ENCODE measurements at regions not wholly inside any gene's neighbourhood (a gene's known extent, or its start where the extent isn't known, plus 50 kb on each side); places are given as distances from the start of the nearest gene placed in this dataset.
"Not testable (repeated sequence)": the region's sequence is repeated elsewhere in the genome, so short reads cannot be mapped to it uniquely, and the experiment has no call there.

DNA sequence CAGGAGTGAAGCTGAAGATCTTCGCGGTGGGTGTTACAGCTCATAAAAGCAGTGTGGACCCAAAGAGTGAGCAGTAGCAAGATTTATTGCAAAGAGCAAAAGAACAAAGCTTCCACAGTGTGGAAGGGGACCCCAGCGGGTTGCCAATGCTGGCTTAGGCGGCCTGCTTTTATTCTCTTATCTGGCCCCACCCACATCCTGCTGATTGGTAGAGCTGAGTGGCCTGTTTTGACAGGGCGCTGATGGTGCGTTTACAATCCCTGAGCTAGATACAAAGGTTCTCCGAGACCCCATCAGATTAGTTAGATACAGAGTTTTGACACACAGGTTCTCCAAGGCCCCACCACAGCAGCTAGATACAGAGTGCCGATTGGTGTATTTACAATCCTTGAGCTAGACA lies 875.0 kb downstream of the LRFN5 start:
- TF ChIP-seq NFYB (CRISPR knock-in tag; IDR thresholded peaks at IDR 0.05) = peak; percentile 51; the same call in 1 of the 2 replicates
- BruUV-seq (replicated peaks); ATAC-seq; POLR2A ChIA-PET; H3K4me2 ChIP-seq (ENCODE audit: low read depth, low read length); intact Hi-C loops (cut with micrococcal nuclease; ENCODE audit: unreplicated experiment); H2AFZ ChIP-seq (ENCODE audit: low read length); H3K79me2 ChIP-seq (ENCODE audit: insufficient read depth, low read length); in situ Hi-C loops (cut with HindIII; ENCODE audit: extremely low pct_ligation_motif_present, low pct_unique_long_range_greater_than_20kb); H3K9ac ChIP-seq (ENCODE audit: insufficient read depth, low read depth, low read length); H3K4me3 ChIP-seq (replicated peaks in 1 of 3; ENCODE audit: insufficient read depth in 1 of 3, low read depth in 2 of 3, low read length in 3 of 3); FAIRE-seq; CTCF ChIA-PET (ENCODE audit: low intra/inter-chr PET ratio, low total read pairs); H3K27ac ChIP-seq (ENCODE audit: extremely low read length, insufficient read depth, low read length); H4K20me1 ChIP-seq (ENCODE audit: insufficient read depth, low read length); H3K36me3 ChIP-seq (replicated peaks in 1 of 2; ENCODE audit: control insufficient read depth in 1 of 2, insufficient read depth in 2 of 2, low read length in 2 of 2); H3K4me1 ChIP-seq (ENCODE audit: insufficient read depth, low read length); DNase-seq (ENCODE audit: low spot score); H3K27me3 ChIP-seq (ENCODE audit: control insufficient read depth in 1 of 2, insufficient read depth in 2 of 2, low read length in 2 of 2): not testable (repeated sequence)
- peaks cover 94% of the 10 kb centered on the region for H3K9me3 ChIP-seq (ENCODE audit: low read length)
- WGBS (ENCODE audit: low lambda C conversion rate) = 28% methylated on average over 8 of the region's 8 CpGs

GRCh38 chr14:42480255-42480654 lies 873.6 kb downstream of the LRFN5 start:
- CTCF ChIA-PET (ENCODE audit: low intra/inter-chr PET ratio, low total read pairs) = no interaction called here
- FAIRE-seq = no peak
- intact Hi-C loops (cut with micrococcal nuclease; ENCODE audit: unreplicated experiment) = no loop called here

More at GRCh38 chr14:42480255-42480654, 873.6 kb downstream of the LRFN5 start:
- WGBS (ENCODE audit: low lambda C conversion rate) = 28% methylated on average over 1 of the region's 1 CpG
- DNase-seq (ENCODE audit: low spot score) (no peak), ATAC-seq (no peak)
- H3K9ac ChIP-seq (ENCODE audit: insufficient read depth, low read depth, low read length) = no peak overlapping the region
- H3K27me3 ChIP-seq (ENCODE audit: control insufficient read depth in 1 of 2, insufficient read depth in 2 of 2, low read length in 2 of 2) = no peaks in the 10 kb centered on the region
- H3K4me2 ChIP-seq (ENCODE audit: low read depth, low read length) = no peak overlapping the region
- in situ Hi-C loops (cut with HindIII; ENCODE audit: extremely low pct_ligation_motif_present, low pct_unique_long_range_greater_than_20kb) = no loop called here
- TF ChIP-seq, protein P1, sequence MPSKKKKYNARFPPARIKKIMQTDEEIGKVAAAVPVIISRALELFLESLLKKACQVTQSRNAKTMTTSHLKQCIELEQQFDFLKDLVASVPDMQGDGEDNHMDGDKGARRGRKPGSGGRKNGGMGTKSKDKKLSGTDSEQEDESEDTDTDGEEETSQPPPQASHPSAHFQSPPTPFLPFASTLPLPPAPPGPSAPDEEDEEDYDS (CRISPR knock-in tag; IDR thresholded peaks at IDR 0.05) = no peak
- TF ChIP-seq CREB1 (IDR thresholded peaks at IDR 0.05) (no peak), CREB1 (CRISPR knock-in tag; IDR thresholded peaks at IDR 0.05) (no peak)
- no peak overlapping the region for H3K27ac ChIP-seq (ENCODE audit: extremely low read length, insufficient read depth, low read length)
- H3K4me3 ChIP-seq (replicated peaks in 1 of 3; ENCODE audit: insufficient read depth in 1 of 3, low read depth in 2 of 3, low read length in 3 of 3) = no peak overlapping the region
- H3K9me3 ChIP-seq (ENCODE audit: low read length) = peaks cover 89% of the 10 kb centered on the region
- H2AFZ ChIP-seq (ENCODE audit: low read length) = no peak overlapping the region
- POLR2A ChIA-PET = no interaction called here
- no peaks in the 10 kb centered on the region for H4K20me1 ChIP-seq (ENCODE audit: insufficient read depth, low read length)
- no peaks in the 10 kb centered on the region for H3K36me3 ChIP-seq (replicated peaks in 1 of 2; ENCODE audit: control insufficient read depth in 1 of 2, insufficient read depth in 2 of 2, low read length in 2 of 2)
- H3K4me1 ChIP-seq (ENCODE audit: insufficient read depth, low read length) = no peaks in the 10 kb centered on the region
- no peaks in the 10 kb centered on the region for H3K79me2 ChIP-seq (ENCODE audit: insufficient read depth, low read length)
- no TSS peak for BruUV-seq (replicated peaks)
